ENCODE measurements at regions not wholly inside any gene's neighbourhood (a gene's known extent, or its start where the extent isn't known, plus 50 kb on each side); places are given as distances from the start of the nearest gene placed in this dataset.
"Not testable (repeated sequence)": the region's sequence is repeated elsewhere in the genome, so short reads cannot be mapped to it uniquely, and the experiment has no call there.

GRCh38 chr6:119881416-119881815 is 531.9 kb upstream of the MAN1A1 start:
- DNase-seq (ENCODE audit: low spot score): no peak

GRCh38 chr6:119880840-119881239 is 531.3 kb upstream of the MAN1A1 start:
- DNase-seq (ENCODE audit: low spot score): no peak

- DNase-seq (ENCODE audit: low spot score): no peak
Observed at GRCh38 chr6:119879731-119880130, 530.2 kb upstream of the MAN1A1 start.

- no peak for DNase-seq (ENCODE audit: low spot score)
Observed at GRCh38 chr6:119874381-119874780, 524.8 kb upstream of the MAN1A1 start.

- no peak for DNase-seq (ENCODE audit: low spot score)
Observed at GRCh38 chr6:119873107-119873506, 523.5 kb upstream of the MAN1A1 start.

- no peak for DNase-seq (ENCODE audit: low spot score)
Observed at GRCh38 chr6:119871520-119871919, 522.0 kb upstream of the MAN1A1 start.

- DNase-seq (ENCODE audit: low spot score): no peak
Observed at GRCh38 chr6:119865466-119866350, 516.1 kb upstream of the MAN1A1 start.

- no peak for DNase-seq (ENCODE audit: low spot score)
Observed at GRCh38 chr6:119862719-119863118, 513.2 kb upstream of the MAN1A1 start.

GRCh38 chr6:119858901-119859300 is 509.3 kb upstream of the MAN1A1 start:
- no peak for DNase-seq (ENCODE audit: low spot score)

- peak; percentile 8 for DNase-seq (ENCODE audit: low spot score)
Observed at GRCh38 chr6:119856136-119856535, 506.6 kb upstream of the MAN1A1 start.

- DNase-seq (ENCODE audit: low spot score): no peak
Observed at GRCh38 chr6:119848696-119849095, 499.1 kb upstream of the MAN1A1 start.

GRCh38 chr6:119845161-119845560 is 495.6 kb upstream of the MAN1A1 start:
- DNase-seq (ENCODE audit: low spot score): no peak

GRCh38 chr6:119844387-119844786 is 494.8 kb upstream of the MAN1A1 start:
- no peak for DNase-seq (ENCODE audit: low spot score)

GRCh38 chr6:119842191-119842590 is 492.6 kb upstream of the MAN1A1 start:
- no peak for DNase-seq (ENCODE audit: low spot score)

GRCh38 chr6:119838043-119838442 is 488.5 kb upstream of the MAN1A1 start:
- no peak for DNase-seq (ENCODE audit: low spot score)

GRCh38 chr6:119834418-119834817 is 484.9 kb upstream of the MAN1A1 start:
- DNase-seq (ENCODE audit: low spot score): no peak

GRCh38 chr6:119832411-119832810 is 482.9 kb upstream of the MAN1A1 start:
- no peak for DNase-seq (ENCODE audit: low spot score)

- no peak for DNase-seq (ENCODE audit: low spot score)
Observed at GRCh38 chr6:119830494-119831295, 481.1 kb upstream of the MAN1A1 start.

- DNase-seq (ENCODE audit: low spot score): no peak
Observed at GRCh38 chr6:119830069-119830468, 480.5 kb upstream of the MAN1A1 start.

GRCh38 chr6:119829499-119829898 is 479.9 kb upstream of the MAN1A1 start:
- DNase-seq (ENCODE audit: low spot score): not testable (repeated sequence)

GRCh38 chr6:119829006-119829405 is 479.4 kb upstream of the MAN1A1 start:
- no peak for DNase-seq (ENCODE audit: low spot score)

- no peak for DNase-seq (ENCODE audit: low spot score)
Observed at GRCh38 chr6:119821380-119821779, 471.8 kb upstream of the MAN1A1 start.

- DNase-seq (ENCODE audit: low spot score): no peak
Observed at GRCh38 chr6:119818876-119819275, 469.3 kb upstream of the MAN1A1 start.

Measured in H4 (cell line).